HG02798 (cell line): ENCODE measurements at regions not wholly inside any gene's neighbourhood (a gene's known extent, or its start where the extent isn't known, plus 50 kb on each side); places are given as distances from the start of the nearest gene placed in this dataset.

Source experiments
- ATAC-seq: cut with Tn5 transposase; IDR thresholded peaks from one replicate; pipeline ENCODE4 v1.9.1; 2021; ENCODE audit warnings: mild to moderate bottlenecking; ENCODE audit not compliant: unreplicated experiment, poor library complexity

DNA sequence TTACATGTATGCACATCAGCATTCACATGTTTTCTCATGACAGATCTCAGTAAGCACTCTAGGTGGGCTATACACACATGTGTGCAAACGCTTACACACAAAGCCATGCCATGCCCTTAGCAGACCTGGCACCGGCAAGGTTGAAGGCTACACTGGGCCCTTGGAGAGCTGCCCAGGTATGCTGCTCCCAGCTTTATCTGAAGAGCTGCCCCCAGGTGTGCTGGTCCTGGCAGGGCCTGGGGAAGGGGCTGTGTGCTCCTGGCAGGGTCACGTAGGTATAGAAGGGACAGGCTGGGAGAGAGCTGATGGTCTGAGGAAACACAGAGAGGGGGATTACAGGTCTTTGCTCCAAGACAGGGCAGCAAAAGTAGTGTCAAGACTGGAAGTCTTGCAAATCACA is 146.7 kb upstream of the VANGL1 start:
- no peak for ATAC-seq

DNA sequence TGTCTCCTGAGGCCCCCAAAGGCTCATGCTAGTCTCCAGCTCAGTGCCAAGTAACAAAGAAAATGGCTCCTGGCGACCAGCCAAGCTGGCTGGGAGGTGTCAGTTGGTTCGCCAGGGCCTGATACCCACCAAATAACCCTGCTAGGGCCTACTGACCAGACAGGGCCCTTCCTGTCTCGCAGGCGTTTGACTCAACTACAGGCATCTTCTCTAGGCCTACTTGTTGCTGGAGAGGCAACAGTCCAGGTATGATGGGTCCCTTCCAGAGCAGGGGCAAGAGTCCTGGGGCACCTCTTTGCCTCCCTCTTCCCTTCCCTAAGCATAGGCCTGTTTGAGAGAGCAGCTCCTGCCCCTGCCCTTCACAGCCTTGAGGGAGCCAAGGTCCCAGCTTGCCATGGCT is 147.9 kb upstream of the VANGL1 start:
- no peak for ATAC-seq

DNA sequence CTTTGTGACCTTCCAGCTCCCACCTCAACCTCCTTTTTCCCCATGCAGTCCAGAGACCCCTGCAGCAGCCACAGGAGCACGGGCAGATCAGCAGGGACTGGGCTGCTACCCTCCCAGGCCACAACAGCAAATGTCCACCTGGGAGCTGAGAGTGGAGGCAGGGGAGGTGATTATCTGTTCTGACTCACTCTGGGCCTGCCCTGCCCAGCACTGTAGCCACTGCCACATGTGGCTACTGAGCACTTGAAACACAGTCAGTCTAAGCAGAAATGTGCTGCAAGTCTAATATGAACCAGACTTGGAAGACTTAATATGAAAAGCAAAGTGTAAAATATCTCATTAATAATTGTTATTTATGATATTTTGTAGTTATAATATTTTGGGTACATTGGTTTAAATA is 148.9 kb upstream of the VANGL1 start:
- no peak for ATAC-seq

DNA sequence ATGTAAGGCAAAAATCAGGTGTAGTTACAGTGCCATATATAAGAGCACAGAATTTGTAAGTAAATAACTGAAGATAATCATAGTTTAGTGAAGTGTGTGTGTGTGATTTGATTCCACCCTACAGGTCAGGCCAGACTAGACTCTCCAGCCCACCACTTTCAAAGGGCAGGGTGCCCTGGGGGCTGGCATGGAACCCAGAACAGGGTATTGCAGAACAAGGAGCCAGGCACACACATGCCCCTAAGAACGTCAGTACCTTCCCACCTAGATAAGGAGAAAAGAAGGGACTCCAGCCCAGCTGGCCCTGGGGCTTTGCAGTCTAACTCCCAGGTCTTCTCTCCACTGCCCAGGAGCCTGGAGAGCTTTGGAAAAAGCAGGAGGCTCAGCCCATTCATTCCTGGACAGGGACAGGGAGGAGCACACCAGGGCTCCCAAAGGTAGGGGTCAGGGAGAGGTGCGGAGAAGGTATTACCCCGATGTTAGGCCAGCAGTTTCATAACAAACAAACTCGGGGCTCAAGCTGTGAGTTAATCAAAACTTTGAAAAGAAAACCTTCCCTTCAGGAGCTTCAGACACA is 149.7 kb upstream of the VANGL1 start:
- no peak for ATAC-seq

DNA sequence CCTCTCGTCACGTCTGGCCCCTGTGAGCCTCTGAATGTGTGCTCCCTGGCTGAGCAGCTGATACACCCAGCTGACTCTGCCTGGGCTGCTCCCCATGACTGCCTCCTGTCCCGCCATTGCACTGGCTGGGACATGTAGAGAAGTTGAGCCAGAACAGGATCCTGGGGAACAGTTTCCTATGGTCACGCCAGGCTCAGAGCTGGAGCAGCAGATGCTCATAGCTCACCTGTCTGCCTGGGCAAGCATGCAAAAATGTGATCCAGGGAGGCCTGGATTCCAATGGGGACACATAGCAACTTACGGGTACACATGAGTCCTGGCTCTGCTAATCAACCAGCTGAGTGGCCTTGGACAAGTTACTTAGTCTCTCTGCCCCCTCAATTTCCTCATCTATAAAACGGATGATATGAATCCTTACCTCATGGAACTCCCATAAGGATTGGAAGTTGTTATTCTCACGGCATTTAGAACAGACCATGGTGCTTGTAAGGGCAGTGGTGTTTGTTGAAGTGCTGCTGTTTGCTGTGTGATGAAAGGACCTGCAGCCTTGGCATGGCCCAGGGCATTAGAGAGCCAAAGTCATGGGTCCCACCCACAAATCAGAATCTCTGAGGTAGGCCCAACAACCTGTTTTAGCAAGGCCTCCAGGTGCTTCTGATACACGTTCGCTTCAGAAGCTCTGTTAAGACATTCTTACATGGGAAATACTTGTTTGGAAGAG is 150.3 kb upstream of the VANGL1 start:
- no peak for ATAC-seq

DNA sequence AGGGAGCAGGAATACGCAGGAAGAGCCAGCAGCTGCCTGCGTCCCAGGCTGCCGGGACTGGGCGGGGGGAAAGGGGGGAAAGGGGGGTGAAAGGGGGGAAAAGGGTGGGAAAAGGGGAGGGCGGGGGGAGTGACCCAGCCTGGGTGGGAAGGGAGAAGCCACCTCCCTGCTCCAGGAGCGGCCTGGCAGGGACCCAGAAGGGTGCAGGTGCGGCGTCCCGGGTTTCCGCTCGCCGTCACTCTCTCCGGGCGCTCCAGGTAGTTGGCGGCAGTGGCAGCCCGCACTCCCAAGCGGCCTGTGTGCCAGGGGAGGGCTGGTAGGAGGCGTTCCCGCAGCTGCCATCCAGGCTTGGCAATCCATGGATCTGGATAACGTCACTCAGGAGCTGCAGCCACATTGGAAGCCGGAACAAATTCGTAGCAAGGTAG is 141.0 kb upstream of the NGF start:
- ATAC-seq, result no peak

DNA sequence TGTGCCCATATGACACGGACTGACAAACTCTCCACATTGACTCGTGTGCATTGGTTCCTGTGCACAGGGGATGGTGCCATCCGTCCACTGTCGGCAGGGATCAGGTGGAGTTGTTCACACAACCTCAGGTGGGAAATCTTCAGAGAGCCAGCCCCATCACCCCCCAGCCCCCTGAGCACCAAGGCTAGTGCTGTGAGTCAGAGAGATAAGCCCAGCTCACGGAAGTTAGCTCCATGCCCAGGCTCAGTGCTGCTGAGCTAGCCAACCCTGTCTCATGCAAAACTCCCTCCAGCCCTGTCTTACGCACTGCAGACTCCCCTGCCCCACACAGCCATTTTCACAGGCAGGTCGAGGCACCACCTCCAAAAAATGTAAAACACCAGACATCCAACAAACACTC is 139.0 kb upstream of the NGF start:
- no peak for ATAC-seq

DNA sequence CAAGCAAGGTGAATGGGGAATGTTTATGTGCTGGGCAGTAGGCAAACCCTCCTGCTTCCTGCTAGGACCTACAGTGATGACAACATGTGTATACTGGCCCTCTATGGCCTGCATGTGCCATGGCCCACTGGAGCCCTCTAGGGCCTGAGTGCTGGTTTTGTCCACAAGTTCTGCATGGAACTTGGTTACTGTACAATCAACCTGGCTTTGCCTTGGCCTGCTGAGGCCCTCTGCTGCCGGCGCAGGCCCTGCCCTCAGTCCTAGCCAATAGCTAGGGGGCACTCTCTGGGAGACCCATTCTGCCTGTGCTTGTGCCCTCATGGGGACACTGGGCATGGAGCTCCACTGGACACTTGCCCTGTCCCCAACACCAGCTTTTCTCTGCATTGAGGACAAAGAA is 138.6 kb upstream of the NGF start:
- ATAC-seq, result no peak

DNA sequence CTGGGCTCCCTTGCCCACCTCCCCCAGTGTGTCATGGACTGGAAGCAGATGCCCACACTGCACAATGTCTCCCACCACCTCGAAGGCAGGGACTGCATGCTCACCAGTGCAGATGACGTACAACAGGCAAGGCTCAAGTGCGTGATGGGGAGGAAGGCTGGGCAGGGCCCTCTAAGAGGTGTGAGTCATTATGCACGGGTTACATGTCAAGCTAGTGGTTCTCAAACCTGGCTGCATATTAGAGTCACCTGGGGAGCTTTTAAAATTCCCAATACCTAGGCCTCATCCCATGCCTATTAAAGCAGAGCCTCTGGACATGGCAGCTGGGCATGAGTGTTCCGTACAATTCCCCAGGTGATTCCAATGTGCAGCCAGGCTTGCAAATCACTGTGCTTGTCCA is 137.9 kb upstream of the NGF start:
- no peak for ATAC-seq

DNA sequence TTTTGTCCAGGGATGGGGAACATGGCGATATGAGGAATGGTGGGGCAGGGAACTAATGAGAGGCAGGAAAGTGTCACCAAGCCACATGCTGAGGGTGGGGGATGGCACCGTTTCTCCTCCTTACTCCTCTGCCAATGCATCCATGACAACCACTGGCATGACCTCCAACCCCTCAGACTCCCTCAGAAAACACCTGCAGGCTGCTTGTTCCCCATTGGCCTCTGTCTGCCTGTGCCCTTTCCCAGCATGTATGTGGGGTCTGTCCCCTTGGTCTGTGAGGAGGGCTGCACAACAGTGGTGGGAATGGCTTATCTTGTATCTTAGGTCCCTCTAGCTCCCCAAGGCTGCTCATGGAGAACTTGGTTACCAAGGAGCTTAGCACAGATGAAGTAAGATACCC is 137.2 kb upstream of the NGF start:
- ATAC-seq, result no peak

DNA sequence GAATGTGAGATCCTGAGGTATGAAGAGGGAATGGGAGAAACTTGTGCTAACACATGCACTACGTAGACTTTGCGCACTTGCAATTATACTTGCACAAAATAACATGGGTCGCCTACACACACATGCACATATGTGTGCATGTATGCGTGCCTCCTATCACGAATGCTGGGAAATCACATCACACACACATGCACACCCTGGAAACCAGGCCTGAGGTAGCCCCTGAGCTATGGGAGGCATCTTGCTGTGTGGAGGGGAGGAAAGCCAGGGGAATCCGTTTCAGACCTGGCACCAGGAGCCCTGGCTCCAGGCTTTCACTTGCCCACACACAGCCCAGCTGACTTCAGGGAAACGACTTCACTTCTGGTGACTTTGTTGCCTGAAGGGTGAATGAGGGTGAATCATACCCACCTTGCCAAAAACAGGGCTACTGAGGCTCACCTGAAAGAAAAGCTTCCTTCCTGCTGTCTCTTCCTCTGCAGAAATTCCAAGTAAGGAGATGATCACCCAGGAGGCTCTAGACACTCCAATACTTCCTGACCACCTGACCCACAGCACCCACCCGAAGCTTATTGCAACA is 136.0 kb upstream of the NGF start:
- no peak for ATAC-seq

DNA sequence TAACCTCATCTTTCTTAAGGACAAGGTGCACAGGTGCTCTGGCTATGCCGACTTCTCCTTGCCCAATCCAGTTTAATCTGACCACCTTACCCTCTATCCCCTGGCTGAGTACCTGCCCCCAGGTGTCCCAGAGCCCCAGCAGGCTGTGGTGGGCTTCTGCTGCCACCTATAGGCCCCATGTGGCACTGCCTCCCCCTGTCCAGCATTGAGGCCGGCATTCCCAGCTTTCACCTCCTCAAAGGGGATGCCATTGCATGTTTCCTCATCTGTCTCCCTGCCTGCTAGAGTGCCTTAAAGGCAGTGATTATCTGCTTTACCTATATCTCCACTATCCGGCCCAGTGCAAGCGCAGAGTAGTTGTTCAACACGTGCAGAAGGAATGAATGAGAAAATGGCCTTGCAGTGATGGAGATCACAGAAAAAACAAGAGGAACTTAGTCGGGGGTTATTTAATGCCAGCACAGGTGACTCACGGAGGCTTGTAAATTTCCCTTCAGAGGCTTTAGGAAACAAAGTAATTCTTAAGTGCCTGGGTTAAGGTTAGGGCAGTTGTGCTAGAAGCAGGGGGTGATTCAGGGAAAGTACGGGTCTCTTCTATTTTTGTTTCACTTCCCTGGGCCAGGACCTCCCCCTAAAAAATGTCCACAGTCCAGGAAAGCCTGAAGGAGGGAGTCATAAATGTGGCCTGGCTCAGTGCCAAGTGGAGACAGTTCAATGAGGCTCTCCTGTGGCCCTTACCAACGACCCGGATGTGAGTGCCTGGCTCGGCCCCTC is 131.8 kb upstream of the NGF start:
- ATAC-seq, result peak; percentile 72

DNA sequence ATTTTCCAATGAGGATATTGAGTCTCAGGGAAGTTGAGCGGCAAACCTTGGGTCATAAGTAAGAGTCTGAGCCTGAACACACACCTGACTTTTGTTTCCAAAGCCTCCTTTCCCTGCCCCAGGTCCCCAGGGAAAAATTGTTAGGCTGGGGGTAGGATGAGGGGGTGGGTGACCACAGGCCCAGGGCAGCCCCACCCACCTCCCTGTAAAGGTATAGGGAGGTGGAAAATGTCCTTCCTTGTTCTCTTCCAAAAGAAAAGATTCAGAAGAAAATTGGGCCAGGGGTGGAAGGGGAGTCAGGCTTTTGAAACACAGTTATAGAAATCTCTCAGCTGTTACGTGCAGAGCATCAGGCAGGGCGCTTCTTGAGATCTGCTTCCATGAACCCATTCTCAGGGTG is 129.7 kb upstream of the NGF start:
- ATAC-seq, result no peak

DNA sequence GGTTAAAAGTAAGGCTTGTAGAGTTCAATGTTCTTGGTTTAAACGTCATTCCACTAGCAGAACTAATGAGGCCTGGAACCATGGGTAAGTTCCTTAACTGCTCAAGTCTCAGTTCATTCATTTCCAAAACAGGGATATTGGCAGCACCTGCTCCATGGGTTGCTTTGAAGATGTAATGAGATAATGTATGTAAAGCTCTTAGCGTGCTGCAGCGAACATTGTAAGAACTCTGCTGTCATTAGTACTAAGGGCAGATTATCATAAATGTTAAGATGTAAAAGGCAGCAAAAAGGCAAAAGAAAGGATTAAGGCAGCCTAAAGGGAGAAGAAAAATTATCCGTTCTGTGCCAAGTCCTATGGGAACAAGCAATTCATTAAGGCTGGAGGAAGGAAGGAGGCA is 129.1 kb upstream of the NGF start:
- ATAC-seq, result no peak

DNA sequence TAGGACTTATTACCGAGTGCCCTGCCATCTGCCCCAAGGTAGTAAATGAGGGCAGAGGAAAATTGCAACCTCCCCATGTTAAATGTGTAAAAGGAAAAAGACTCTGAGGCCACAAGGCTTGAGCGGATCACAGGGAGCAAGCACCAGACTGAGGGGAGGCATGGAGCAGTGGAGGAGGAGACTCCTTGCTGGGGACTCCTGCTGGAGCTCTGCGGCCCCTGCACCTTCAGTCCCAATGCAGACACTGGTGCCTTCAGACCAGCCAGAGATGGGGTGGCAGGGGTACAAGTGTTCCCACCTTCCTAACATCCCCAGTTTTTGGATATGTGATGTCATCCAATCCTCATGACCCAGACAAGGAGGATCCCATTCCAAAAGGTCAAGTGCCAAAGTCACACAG is 128.4 kb upstream of the NGF start:
- ATAC-seq, result no peak

DNA sequence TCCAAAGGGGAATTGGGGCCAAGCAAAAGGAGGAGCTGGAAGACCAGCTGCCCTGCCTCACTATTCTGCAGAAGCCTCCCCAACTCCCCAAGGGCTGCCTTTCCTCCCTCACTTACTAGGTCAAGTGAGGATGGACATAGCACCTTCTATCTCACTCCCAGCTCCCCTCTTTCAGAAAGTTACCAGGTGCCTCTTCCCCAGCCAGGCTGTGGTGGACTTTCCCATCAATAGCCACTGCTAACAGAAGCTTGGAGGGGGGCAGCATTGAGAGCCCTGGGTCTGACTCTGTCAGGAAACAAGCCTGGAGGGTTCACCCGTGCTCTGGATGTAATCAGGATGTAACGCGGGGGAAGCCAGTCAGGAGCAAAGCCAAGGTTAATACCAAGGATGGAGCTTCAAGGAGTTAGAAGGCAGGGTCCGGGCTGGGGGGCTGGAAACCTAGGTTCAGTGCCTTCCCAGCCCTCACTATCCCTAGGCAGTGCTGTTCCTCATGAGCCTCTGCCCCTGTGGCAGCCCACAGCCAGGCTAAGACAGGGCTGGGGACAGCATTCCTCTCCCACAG is 127.8 kb upstream of the NGF start:
- no peak for ATAC-seq

DNA sequence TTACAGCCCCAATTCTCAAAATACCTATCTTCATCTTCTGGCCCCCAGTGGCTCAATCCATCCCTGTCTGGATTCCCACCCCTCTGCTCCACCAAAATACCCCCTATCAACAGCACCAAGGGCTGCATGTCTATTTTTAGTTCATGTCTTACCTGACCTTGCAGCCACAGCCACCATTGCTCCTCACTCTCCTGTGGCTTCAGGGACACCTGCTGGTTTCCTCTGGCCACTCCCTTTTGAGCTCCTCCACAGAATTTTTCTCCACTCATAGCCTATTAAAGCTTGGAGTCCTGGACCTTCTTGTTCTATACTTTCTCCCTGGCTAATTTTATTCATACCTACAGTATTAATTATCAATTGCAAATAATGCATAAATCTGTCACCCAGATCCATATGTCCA is 125.3 kb upstream of the NGF start:
- ATAC-seq, result no peak

DNA sequence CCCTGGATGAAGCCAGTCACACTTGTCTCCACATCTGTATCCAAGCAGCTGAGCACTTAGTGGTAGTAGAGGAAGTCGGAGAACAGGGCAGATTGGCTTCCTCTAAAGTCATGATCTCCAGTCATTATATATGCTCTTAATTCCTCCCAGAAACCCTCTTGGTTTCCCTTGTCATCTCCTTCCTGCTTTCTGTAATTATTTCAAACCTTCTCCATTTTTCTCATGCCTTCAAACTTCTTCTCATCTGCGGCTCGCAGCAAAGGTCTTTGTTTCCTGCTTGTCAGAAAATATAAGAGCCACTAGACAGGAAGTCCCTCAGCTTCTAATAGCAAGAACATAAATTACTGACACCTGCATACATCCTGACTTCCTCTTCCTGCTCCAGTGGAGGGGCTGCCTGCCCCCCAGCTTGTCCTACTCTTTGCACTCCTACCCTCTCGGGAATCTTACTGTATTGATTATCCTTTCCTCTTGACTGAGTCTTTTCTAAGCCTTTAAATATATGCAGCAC is 124.6 kb upstream of the NGF start:
- no peak for ATAC-seq

DNA sequence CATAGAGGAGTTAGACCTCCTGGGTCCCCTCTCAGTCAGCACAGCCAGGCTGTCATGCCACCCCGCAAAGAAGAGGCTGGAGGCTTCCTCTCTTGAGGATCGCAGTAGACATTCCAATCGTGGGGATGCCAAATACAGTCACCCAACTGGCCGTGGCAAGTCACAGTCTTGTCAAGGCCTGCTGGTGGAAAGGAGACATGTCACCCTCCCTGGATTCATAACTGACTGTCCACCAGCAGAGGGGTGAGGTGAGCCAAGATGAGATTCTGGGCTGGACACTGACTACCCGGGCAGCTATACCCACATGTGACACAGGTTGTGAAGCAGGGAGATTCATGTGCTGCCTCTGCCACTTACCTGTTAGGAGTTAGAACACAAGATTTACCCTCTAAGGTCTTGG is 123.5 kb upstream of the NGF start:
- ATAC-seq, result no peak

DNA sequence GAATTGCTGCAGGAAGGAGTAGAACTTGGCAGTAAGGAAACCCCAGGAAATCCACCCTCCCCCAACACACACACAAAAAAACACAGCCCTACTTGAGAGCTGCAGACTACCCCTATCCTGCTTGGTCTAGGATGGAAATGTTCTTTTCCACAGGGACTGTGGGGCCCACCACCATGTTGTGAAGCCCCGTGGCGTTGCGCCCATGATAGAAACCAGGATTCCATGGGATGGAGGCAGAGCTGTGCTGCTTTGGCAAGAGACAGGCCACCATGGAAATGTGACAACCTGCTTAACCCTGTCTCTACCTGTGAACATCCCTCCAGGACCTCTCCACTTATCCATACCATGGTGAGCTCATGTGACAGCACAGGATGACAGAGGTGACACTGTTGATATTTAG is 121.1 kb upstream of the NGF start:
- no peak for ATAC-seq
